Common myeloid progenitor, CD34-positive (primary cell): ENCODE measurements at regions not wholly inside any gene's neighbourhood (a gene's known extent, or its start where the extent isn't known, plus 50 kb on each side); places are given as distances from the start of the nearest gene placed in this dataset.
"Not testable (repeated sequence)": the region's sequence is repeated elsewhere in the genome, so short reads cannot be mapped to it uniquely, and the experiment has no call there.

Experiments used
- CTCF ChIA-PET: fragments of 350-600 bp; sonication (Branson Sonifier 250); formaldehyde crosslinking; loops from one replicate; lab custom pipeline; 2021; ENCODE audit warnings: antibody characterized with exemption; lab: Charles Lee
- POLR2A ChIA-PET: fragments of 350-600 bp; sonication (Branson Sonifier 250); formaldehyde crosslinking; loops from one replicate; lab custom pipeline; 2021; ENCODE audit warnings: antibody characterized with exemption; lab: Charles Lee
- DNase-seq, 3 donors: peaks; one replicate each; pipeline versions ENCODE4 v3.0.0 to v3.0.0-alpha.2; 2013
- H3K27ac ChIP-seq, 2 experiments: 1 replicate in 1 of 2; 2 replicates in 1 of 2; pipeline ENCODE4 v1.7.0; 2013; ENCODE audit warnings: inconsistent platforms in 2 of 2, low read length in 2 of 2, mild to moderate bottlenecking in 2 of 2, low read depth in 1 of 2, moderate library complexity in 1 of 2; ENCODE audit not compliant: severe bottlenecking in 2 of 2, insufficient read depth in 1 of 2, poor library complexity in 1 of 2
- H3K27me3 ChIP-seq, 5 experiments: replicated peaks in 2 of 5; 1 replicate in 3 of 5; 2 replicates in 2 of 5; pipeline versions ENCODE4 v1.6.1 to v1.7.0; 2013; ENCODE audit warnings: low read length in 4 of 5, mild to moderate bottlenecking in 2 of 5, moderate library complexity in 2 of 5, inconsistent platforms in 1 of 5; ENCODE audit not compliant: insufficient read depth in 5 of 5, control insufficient read depth in 4 of 5
- H3K36me3 ChIP-seq, 4 experiments: 1 replicate in 2 of 4; 2 replicates in 2 of 4; pipeline versions ENCODE4 v1.6.1 to v1.7.0; 2013; ENCODE audit warnings: low read length in 3 of 4, control low read depth in 1 of 4, mild to moderate bottlenecking in 1 of 4; ENCODE audit not compliant: control insufficient read depth in 4 of 4, insufficient read depth in 4 of 4
- H3K4me1 ChIP-seq, 4 experiments: 1 replicate in 3 of 4; 2 replicates in 1 of 4; pipeline versions ENCODE4 v1.6.1 to v1.7.1; 2013; ENCODE audit warnings: low read length in 3 of 4, mild to moderate bottlenecking in 3 of 4, control low read depth in 1 of 4, inconsistent platforms in 1 of 4, moderate library complexity in 1 of 4; ENCODE audit not compliant: control insufficient read depth in 4 of 4, insufficient read depth in 4 of 4; ENCODE audit errors: control extremely low read depth in 1 of 4
- H3K4me3 ChIP-seq, 7 experiments: 1 replicate in 4 of 7; 2 replicates in 3 of 7; pipeline versions ENCODE4 v1.5.1 to v1.7.0; 2013; ENCODE audit warnings: mild to moderate bottlenecking in 7 of 7, low read length in 6 of 7, moderate library complexity in 6 of 7, inconsistent platforms in 2 of 7, low read depth in 2 of 7, control low read depth in 1 of 7; ENCODE audit not compliant: insufficient read depth in 4 of 7, control insufficient read depth in 1 of 7; ENCODE audit errors: extremely low read depth in 1 of 7
- H3K9me3 ChIP-seq, 5 experiments: 1 replicate in 4 of 5; 2 replicates in 1 of 5; pipeline versions ENCODE4 v1.6.1 to v1.7.1; 2013; ENCODE audit warnings: low read length in 4 of 5, mild to moderate bottlenecking in 2 of 5, inconsistent platforms in 1 of 5, low read depth in 1 of 5, moderate library complexity in 1 of 5; ENCODE audit not compliant: control insufficient read depth in 4 of 5, insufficient read depth in 2 of 5; ENCODE audit errors: control extremely low read depth in 1 of 5
- WGBS: methylation state at CpG from one replicate; pipeline ENCODE4 v1.1.5; 2013; ENCODE audit not compliant: insufficient coverage; 5-methylcytosine and 5-hydroxymethylcytosine counted together

DNA sequence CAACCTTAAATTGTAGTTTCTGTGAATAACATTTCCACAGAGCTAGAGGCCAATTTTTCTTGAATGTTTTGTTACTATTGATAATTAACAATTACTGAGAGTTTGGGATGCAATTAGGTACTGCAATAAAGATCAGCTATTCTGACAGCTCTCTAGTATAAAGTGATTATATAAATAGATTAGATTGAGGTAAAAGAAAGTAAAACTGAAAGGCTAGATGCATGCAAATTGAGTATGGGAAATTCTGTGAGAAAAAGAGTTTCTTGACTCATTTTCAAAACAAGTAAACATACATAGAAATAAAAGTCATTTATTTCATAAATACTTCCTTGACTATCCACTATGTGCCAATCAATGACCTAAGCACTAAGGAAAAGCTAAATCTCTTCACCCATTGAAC, 1087.5 kb upstream of the ATXN8OS start:
- ChIA-PET CTCF (no interaction called here), POLR2A (no interaction called here)
- Histone ChIP-seq H3K9me3 (no peaks in the 10 kb centered on the region), H3K27me3 (no peaks in the 10 kb centered on the region), H3K4me3 (no peak overlapping the region), H3K36me3 (no peaks in the 10 kb centered on the region), H3K4me1 (no peaks in the 10 kb centered on the region), H3K27ac (no peak overlapping the region)
- no peak for DNase-seq

DNA sequence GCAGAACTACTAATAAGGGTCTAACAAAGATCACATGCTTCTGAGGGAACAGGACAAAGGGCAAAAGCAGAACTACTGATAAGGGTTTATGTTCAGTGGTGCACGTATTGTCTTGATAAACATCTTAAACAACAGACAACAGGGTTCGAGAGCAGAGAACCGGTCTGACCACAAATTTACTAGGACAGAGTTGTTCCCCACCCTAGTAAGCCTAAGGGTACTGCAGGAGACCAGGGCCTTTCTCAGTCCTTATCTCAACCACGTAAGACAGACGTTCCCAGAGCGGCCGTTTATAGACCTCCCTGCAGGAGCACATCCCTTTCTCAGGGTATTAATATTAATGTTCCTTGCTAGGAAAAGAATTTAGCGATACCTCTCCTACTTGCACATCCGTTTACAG, 1089.5 kb upstream of the ATXN8OS start:
- DNase-seq: not testable (repeated sequence)

DNA sequence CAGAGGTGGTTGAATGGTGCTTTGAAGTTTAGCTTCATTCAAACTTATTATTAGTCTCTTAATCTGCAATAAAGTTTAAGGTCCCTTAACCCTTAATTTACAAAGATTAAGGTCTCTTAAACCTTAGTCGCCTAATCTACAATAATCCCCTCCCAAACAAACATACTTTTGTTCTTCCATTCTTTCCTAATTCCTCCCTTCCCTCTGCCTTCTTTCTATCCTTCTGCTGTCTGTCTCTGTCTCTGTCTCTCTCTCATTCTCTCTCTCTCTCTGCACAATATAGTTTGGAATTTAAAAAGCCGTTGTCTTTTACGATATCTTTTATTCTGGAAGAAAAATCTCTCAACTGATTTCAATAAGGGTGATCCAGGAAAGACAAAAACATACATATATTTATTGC, 1096.8 kb upstream of the ATXN8OS start:
- ChIA-PET POLR2A (no interaction called here), CTCF (no interaction called here)
- H3K9me3 ChIP-seq: peaks cover 0 to 3% (median 0%) of the 10 kb centered on the region in 5 experiments
- DNase-seq: no peak
- no peak overlapping the region for H3K4me3 ChIP-seq
- WGBS: 86% methylated on average over 1 of the region's 3 CpGs
- no peaks in the 10 kb centered on the region for H3K27me3 ChIP-seq
- no peak overlapping the region for H3K27ac ChIP-seq
- no peaks in the 10 kb centered on the region for H3K4me1 ChIP-seq
- no peaks in the 10 kb centered on the region for H3K36me3 ChIP-seq

More for the DNA sequence above, 1089.5 kb upstream of the ATXN8OS start:
- H3K4me1 ChIP-seq, H3K9me3 ChIP-seq, H3K36me3 ChIP-seq, CTCF ChIA-PET, H3K27me3 ChIP-seq, POLR2A ChIA-PET, H3K4me3 ChIP-seq, H3K27ac ChIP-seq: not testable (repeated sequence)
- 77% methylated on average over 5 of the region's 9 CpGs for WGBS

DNA sequence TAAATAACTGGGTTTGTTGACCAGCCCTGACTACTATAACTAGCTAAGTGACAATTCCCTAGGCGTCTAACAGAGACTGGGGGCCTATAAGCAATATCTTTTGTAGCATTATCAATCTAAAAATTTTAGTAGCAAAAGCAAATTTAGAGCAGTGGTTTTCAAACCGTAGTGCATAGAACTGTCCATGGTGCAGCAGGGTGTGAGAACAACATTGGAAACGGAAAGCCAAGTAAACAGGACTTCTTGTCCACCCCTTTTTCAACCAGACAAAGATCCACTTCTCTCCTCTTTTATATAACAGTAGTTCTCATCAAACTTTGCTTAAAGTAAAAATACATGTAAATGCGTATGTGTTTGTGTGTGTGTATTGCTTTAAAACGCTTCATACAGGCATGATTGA, 1099.1 kb upstream of the ATXN8OS start:
- ChIA-PET POLR2A (no interaction called here), CTCF (no interaction called here)
- 71% methylated on average over 1 of the region's 5 CpGs for WGBS
- H3K9me3 ChIP-seq: peaks cover 0 to 3% (median 0%) of the 10 kb centered on the region in 5 experiments
- no peak overlapping the region for H3K27ac ChIP-seq
- no peaks in the 10 kb centered on the region for H3K4me1 ChIP-seq
- no peak overlapping the region for H3K4me3 ChIP-seq
- no peak for DNase-seq
- H3K36me3 ChIP-seq: no peaks in the 10 kb centered on the region
- no peaks in the 10 kb centered on the region for H3K27me3 ChIP-seq

DNA sequence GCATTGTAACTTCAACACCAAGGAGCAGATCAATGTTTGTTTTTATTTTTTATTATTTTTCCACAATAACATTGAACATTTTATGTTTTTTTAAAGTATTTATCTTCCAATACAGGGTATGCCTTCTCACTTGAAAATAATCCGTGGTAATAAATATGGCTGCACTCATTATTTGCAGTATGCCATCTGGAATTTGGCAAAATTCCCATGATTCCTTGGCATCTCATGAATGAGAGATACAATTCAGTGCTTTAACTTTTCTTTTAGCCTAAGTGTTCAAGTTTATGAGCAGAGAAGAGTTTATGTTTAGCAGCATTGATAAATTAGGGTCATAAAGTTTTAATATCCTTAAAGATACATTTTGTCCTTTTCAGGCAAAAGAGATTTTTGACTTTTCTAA, 1109.6 kb upstream of the ATXN8OS start:
- no peak overlapping the region for H3K27ac ChIP-seq
- H3K4me3 ChIP-seq: no peak overlapping the region
- no peaks in the 10 kb centered on the region for H3K4me1 ChIP-seq
- WGBS: 100% methylated on average over 1 of the region's 1 CpG
- no peak for DNase-seq
- H3K36me3 ChIP-seq: no peaks in the 10 kb centered on the region
- ChIA-PET POLR2A (no interaction called here), CTCF (no interaction called here)
- H3K9me3 ChIP-seq: peaks cover 0 to 8% (median 0%) of the 10 kb centered on the region in 5 experiments
- H3K27me3 ChIP-seq: no peaks in the 10 kb centered on the region

DNA sequence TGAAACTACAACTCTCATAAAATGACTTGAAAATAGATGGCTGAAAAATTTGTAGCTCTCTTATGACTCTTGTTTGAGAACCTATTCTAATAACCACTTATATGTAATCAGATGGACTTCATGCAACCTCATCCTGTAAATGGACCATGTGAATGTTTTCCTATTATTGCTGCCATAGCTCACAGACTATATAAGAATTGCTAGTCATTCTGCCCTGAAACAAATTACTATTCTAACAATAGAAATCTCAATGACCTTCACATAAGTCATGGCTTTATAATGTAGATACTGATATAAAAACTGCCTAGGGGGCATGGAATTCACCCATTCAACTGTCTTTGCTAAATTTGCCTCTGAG, 1111.0 kb upstream of the ATXN8OS start:
- Histone ChIP-seq H3K27ac (no peak overlapping the region), H3K4me3 (no peak overlapping the region), H3K9me3 (peaks cover 0 to 4% (median 0%) of the 10 kb centered on the region in 5 experiments), H3K4me1 (no peaks in the 10 kb centered on the region), H3K36me3 (no peaks in the 10 kb centered on the region), H3K27me3 (no peaks in the 10 kb centered on the region)
- CTCF ChIA-PET: interaction anchor here (0.6 kb wide), 1 partner anchor 272 kb away, joined by 3 read pairs; no protein-coding TSS in a partner anchor
- no peak for DNase-seq
- POLR2A ChIA-PET: no interaction called here

DNA sequence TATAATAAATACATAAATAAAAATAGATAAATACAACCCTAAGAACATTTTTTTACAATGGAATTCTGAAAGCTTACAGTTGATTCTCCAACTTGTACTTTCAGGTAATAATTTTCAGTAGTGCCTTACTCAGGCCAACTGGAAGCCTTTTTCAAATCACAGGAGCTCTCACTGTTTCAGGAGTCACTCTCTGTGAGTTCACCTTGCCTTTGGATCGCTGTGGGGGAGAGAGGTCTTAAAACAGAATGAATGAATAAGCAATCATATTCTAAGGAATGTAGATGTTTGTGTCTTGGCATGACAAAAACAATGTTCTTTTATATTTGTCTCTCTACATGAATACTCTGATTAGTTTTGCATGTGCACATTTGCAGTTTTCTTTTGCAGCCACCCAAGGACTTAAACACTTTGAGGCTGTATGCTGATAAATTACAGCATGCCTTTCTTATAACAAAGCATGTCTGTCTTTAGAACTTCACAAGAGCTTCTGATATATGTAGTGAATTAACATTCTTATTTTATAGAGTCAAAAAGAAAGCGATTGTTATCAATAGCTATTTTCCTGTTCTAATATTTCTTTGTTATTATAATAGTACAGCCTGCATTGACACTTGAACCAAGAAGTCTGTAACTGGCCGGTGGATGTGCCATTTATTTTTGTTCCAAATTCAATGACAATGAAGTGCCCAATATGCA, 1111.5 kb upstream of the ATXN8OS start:
- no peaks in the 10 kb centered on the region for H3K27me3 ChIP-seq
- no CpG with 5 or more reads among the region's 3 CpGs for WGBS
- DNase-seq: no peak
- H3K4me3 ChIP-seq: no peak overlapping the region
- peaks cover 0 to under 1% (median 0%) of the 10 kb centered on the region in 5 experiments for H3K9me3 ChIP-seq
- ChIA-PET POLR2A (no interaction called here), CTCF (interaction anchor here (0.6 kb wide), 1 partner anchor 272 kb away, joined by 3 read pairs; no protein-coding TSS in a partner anchor)
- no peak overlapping the region for H3K27ac ChIP-seq
- no peaks in the 10 kb centered on the region for H3K36me3 ChIP-seq
- H3K4me1 ChIP-seq: no peaks in the 10 kb centered on the region
